22Rv1 (cell line): ENCODE measurements at regions not wholly inside any gene's neighbourhood (a gene's known extent, or its start where the extent isn't known, plus 50 kb on each side); places are given as distances from the start of the nearest gene placed in this dataset.

Experiments used
- ZFX ChIP-seq: fragments of 450-650 bp; IDR thresholded peaks from 2 replicates; pipeline ENCODE4 v1.6.1; 2017; ENCODE audit warnings: antibody characterized with exemption, borderline replicate concordance
- TF ChIP-seq, protein P1 (sequence below): fragments of 450-650 bp; IDR thresholded peaks from 2 replicates; pipeline ENCODE4 v1.5.1; 2017; ENCODE audit warnings: mild to moderate bottlenecking

DNA sequence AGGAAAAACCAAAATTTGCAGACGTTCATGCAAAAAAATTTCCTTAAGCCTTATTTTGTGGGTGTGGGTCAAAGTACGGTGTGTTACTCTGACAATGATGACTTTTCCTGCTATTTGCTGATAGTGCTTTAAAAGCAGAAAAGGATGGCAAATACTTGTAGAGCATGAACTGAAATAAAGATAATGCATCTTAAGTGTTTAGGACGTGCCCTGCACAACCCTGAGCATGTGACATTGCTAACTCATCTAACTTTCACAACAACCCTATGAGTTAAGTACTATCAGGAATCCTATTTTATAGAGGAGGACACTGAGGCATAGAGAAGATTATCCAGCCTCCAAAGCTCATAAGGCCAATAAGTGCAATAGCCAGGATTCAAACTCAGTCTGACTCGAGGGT is 143.3 kb downstream of the RNF152 start:
- TF ChIP-seq, protein P1, sequence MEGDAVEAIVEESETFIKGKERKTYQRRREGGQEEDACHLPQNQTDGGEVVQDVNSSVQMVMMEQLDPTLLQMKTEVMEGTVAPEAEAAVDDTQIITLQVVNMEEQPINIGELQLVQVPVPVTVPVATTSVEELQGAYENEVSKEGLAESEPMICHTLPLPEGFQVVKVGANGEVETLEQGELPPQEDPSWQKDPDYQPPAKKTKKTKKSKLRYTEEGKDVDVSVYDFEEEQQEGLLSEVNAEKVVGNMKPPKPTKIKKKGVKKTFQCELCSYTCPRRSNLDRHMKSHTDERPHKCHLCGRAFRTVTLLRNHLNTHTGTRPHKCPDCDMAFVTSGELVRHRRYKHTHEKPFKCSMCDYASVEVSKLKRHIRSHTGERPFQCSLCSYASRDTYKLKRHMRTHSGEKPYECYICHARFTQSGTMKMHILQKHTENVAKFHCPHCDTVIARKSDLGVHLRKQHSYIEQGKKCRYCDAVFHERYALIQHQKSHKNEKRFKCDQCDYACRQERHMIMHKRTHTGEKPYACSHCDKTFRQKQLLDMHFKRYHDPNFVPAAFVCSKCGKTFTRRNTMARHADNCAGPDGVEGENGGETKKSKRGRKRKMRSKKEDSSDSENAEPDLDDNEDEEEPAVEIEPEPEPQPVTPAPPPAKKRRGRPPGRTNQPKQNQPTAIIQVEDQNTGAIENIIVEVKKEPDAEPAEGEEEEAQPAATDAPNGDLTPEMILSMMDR = no peak
- TF ChIP-seq ZFX = no peak
